Stimulated activated CD8-positive, alpha-beta memory T cell treated with anti-CD3 and anti-CD28 coated beads, Interleukin-4, amount 100 ng/mL, for 24 hours (primary cell): ENCODE measurements at regions not wholly inside any gene's neighbourhood (a gene's known extent, or its start where the extent isn't known, plus 50 kb on each side); places are given as distances from the start of the nearest gene placed in this dataset.

ENCODE experiments used
- DNase-seq: peaks from one replicate; pipeline ENCODE4 v3.0.0-alpha.2; 2020; ENCODE audit warnings: low read depth

- DNase-seq = no peak
These were observed 328.7 kb upstream of the SALL3 start for GRCh38 chr18:78650926-78651325.

- DNase-seq = no peak
These were observed 327.5 kb upstream of the SALL3 start for GRCh38 chr18:78652001-78652545.

GRCh38 chr18:78655921-78656320 lies 323.7 kb upstream of the SALL3 start:
- DNase-seq = no peak

GRCh38 chr18:78656346-78656925 lies 323.2 kb upstream of the SALL3 start:
- DNase-seq = no peak

- DNase-seq = no peak
These were observed 321.1 kb upstream of the SALL3 start for GRCh38 chr18:78658531-78658930.

GRCh38 chr18:78659057-78659456 lies 320.6 kb upstream of the SALL3 start:
- DNase-seq = no peak

GRCh38 chr18:78659748-78660147 lies 319.9 kb upstream of the SALL3 start:
- DNase-seq = no peak

- no peak for DNase-seq
These were observed 319.3 kb upstream of the SALL3 start for GRCh38 chr18:78660311-78660710.

GRCh38 chr18:78661316-78661715 lies 318.3 kb upstream of the SALL3 start:
- no peak for DNase-seq

- no peak for DNase-seq
These were observed 316.7 kb upstream of the SALL3 start for GRCh38 chr18:78662879-78663278.

- DNase-seq = no peak
These were observed 315.6 kb upstream of the SALL3 start for GRCh38 chr18:78664048-78664447.

- no peak for DNase-seq
These were observed 314.8 kb upstream of the SALL3 start for GRCh38 chr18:78664848-78665247.

GRCh38 chr18:78665644-78666043 lies 314.0 kb upstream of the SALL3 start:
- DNase-seq = no peak

GRCh38 chr18:78666666-78667335 lies 312.8 kb upstream of the SALL3 start:
- DNase-seq = no peak

- no peak for DNase-seq
These were observed 308.7 kb upstream of the SALL3 start for GRCh38 chr18:78670778-78671391.

- no peak for DNase-seq
These were observed 308.1 kb upstream of the SALL3 start for GRCh38 chr18:78671551-78671950.

- DNase-seq = no peak
These were observed 306.7 kb upstream of the SALL3 start for GRCh38 chr18:78672862-78673446.

- DNase-seq = no peak
These were observed 305.9 kb upstream of the SALL3 start for GRCh38 chr18:78673516-78674321.

GRCh38 chr18:78675231-78675630 lies 304.4 kb upstream of the SALL3 start:
- DNase-seq = no peak

GRCh38 chr18:78676622-78677482 lies 302.8 kb upstream of the SALL3 start:
- DNase-seq = no peak
